LoVo (cell line): ENCODE measurements at regions not wholly inside any gene's neighbourhood (a gene's known extent, or its start where the extent isn't known, plus 50 kb on each side); places are given as distances from the start of the nearest gene placed in this dataset.
A peak's percentile ranks its signal among the peaks of the same experiment; 100 is the strongest.

Experiments
- DNase-seq: peaks from one replicate; pipeline ENCODE4 v3.0.0-alpha.2; 2016; ENCODE audit warnings: low spot score

GRCh38 chr15:95646484-95647273, 683.8 kb upstream of the NR2F2 start:
- DNase-seq, result no peak

GRCh38 chr15:95647531-95648277, 682.8 kb upstream of the NR2F2 start:
- no peak for DNase-seq

GRCh38 chr15:95653361-95653805, 677.1 kb upstream of the NR2F2 start:
- no peak for DNase-seq

GRCh38 chr15:95655089-95655607, 675.4 kb upstream of the NR2F2 start:
- DNase-seq, result no peak

- no peak for DNase-seq
These were observed 673.9 kb upstream of the NR2F2 start for GRCh38 chr15:95656595-95656994.

GRCh38 chr15:95658799-95659198, 671.7 kb upstream of the NR2F2 start:
- DNase-seq, result no peak

- no peak for DNase-seq
These were observed 670.8 kb upstream of the NR2F2 start for GRCh38 chr15:95659656-95660055.

- DNase-seq, result no peak
These were observed 667.9 kb upstream of the NR2F2 start for GRCh38 chr15:95662638-95663037.

GRCh38 chr15:95663156-95664100, 667.1 kb upstream of the NR2F2 start:
- no peak for DNase-seq

- no peak for DNase-seq
These were observed 666.0 kb upstream of the NR2F2 start for GRCh38 chr15:95664450-95664849.

GRCh38 chr15:95669146-95669922, 661.2 kb upstream of the NR2F2 start:
- DNase-seq, result no peak

- no peak for DNase-seq
These were observed 656.5 kb upstream of the NR2F2 start for GRCh38 chr15:95674031-95674430.

- DNase-seq, result no peak
These were observed 654.0 kb upstream of the NR2F2 start for GRCh38 chr15:95676500-95676899.

GRCh38 chr15:95679847-95680582, 650.5 kb upstream of the NR2F2 start:
- no peak for DNase-seq

- no peak for DNase-seq
These were observed 649.8 kb upstream of the NR2F2 start for GRCh38 chr15:95680728-95681127.

GRCh38 chr15:95681836-95682544, 648.5 kb upstream of the NR2F2 start:
- no peak for DNase-seq

GRCh38 chr15:95684126-95684525, 646.4 kb upstream of the NR2F2 start:
- DNase-seq, result no peak

- DNase-seq, result peak; percentile 18
These were observed 645.8 kb upstream of the NR2F2 start for GRCh38 chr15:95684693-95685115.

GRCh38 chr15:95687061-95687460, 643.4 kb upstream of the NR2F2 start:
- no peak for DNase-seq

GRCh38 chr15:95687686-95688085, 642.8 kb upstream of the NR2F2 start:
- no peak for DNase-seq
